Neutrophil (primary cell): ENCODE measurements at regions not wholly inside any gene's neighbourhood (a gene's known extent, or its start where the extent isn't known, plus 50 kb on each side); places are given as distances from the start of the nearest gene placed in this dataset.

ENCODE experiments used
- H3K27ac ChIP-seq: fragments of 200-600 bp; sonication (generic); 2 replicates; pipeline ENCODE4 v1.5.1; 2016; ENCODE audit warnings: mild to moderate bottlenecking, moderate library complexity
- H3K27me3 ChIP-seq: fragments of 200-600 bp; sonication (generic); 2 replicates; pipeline ENCODE4 v1.6.0; 2016; ENCODE audit warnings: mild to moderate bottlenecking
- H3K36me3 ChIP-seq: fragments of 200-600 bp; sonication (generic); 2 replicates; pipeline ENCODE4 v1.5.1; 2017
- H3K4me1 ChIP-seq, 2 experiments: fragments of 200-600 bp in 1 of 2; sonication (generic) in 1 of 2; 1 replicate in 1 of 2; 2 replicates in 1 of 2; pipeline versions ENCODE4 v1.5.1 to v1.6.1; 2013 to 2016; ENCODE audit warnings: low read depth in 1 of 2, low read length in 1 of 2, mild to moderate bottlenecking in 1 of 2, moderate library complexity in 1 of 2; ENCODE audit not compliant: control insufficient read depth in 1 of 2, insufficient read depth in 1 of 2
- H3K4me3 ChIP-seq, 2 experiments: fragments of 200-600 bp in 1 of 2; sonication (generic) in 1 of 2; 1 replicate in 1 of 2; 2 replicates in 1 of 2; pipeline ENCODE4 v1.5.1; 2013 to 2016; ENCODE audit warnings: low read depth in 1 of 2, low read length in 1 of 2, mild to moderate bottlenecking in 1 of 2, moderate library complexity in 1 of 2
- H3K9me3 ChIP-seq: fragments of 200-600 bp; sonication (generic); 2 replicates; pipeline ENCODE4 v1.5.1; 2016
- CTCF ChIP-seq: fragments of 200-600 bp; sonication (generic); IDR thresholded peaks from 2 replicates; pipeline ENCODE4 v1.5.1; 2016; ENCODE audit warnings: antibody characterized with exemption

DNA sequence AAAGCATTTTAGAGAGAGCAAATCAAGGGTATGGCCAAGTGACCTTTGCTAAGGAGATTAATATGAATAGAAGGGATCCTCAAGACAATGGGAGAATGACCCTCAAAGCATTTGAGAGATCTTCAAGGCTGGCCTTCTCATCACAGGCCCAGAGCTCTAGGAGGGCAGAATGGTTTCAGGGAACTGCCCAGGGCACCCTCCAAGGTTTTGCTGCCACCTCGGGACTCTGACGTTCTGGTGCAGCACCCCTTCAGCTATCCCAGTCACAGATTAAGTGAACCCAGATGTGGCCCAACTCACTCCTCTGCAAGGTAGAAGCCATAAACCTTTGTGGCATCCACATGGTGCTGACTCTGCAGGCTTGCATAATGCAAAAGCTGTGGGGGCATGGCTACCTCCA lies 209.3 kb downstream of the TLE3 start:
- Histone ChIP-seq H3K4me3 (no peak overlapping the region), H3K4me1 (no peaks in the 10 kb centered on the region), H3K9me3 (no peaks in the 10 kb centered on the region), H3K27ac (no peak overlapping the region), H3K27me3 (peaks cover 27% of the 10 kb centered on the region), H3K36me3 (no peaks in the 10 kb centered on the region)
- TF ChIP-seq CTCF: no peak

DNA sequence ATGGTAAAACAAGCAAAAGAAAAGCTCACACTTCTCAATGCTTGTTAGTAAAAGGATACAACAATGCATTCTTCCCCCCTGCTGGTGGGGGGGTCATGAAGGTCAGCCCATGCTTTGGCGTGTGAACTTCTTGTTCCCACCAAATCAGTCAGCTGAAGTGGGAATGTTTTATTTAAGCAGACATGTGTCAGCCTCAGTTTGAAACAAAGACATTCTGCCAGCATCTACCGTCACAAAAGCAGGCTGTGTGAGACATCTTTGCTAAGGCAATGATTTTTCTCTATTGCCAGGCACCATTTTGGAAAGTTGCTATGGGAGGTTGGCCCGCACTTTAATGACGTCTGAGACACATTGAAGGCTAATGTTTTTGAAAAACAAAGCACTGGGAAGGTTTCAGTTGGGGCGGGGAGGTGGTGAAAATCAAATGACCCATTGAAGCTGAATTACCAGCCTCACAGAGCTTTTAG lies 206.6 kb downstream of the TLE3 start:
- Histone ChIP-seq H3K27ac (no peak overlapping the region), H3K4me3 (no peak overlapping the region), H3K4me1 (peaks cover 7 to 9% of the 10 kb centered on the region in 2 experiments), H3K27me3 (peaks cover 33% of the 10 kb centered on the region), H3K9me3 (no peaks in the 10 kb centered on the region), H3K36me3 (no peaks in the 10 kb centered on the region)
- TF ChIP-seq CTCF: no peak

DNA sequence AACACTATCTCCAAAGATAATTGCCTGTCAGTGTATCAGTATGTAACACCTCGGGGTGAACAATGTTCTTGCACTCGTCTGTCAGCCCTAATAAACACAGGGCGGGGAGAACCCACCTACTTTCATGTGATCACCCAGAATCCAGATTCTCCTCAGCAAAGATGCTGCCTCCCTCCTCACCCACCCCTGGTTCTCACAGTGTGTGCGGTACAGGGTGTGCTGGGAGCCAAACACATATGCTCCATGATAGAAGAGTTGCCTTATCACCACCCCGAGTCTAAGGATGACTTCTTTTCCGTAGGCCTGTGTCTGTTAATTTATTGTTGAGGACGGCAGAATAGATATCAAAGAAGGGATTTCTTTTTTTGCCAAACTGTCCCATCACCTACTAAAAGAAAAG lies 206.1 kb downstream of the TLE3 start:
- no peak overlapping the region for H3K4me3 ChIP-seq
- H3K27me3 ChIP-seq: peaks cover 28% of the 10 kb centered on the region
- H3K36me3 ChIP-seq: no peaks in the 10 kb centered on the region
- no peak overlapping the region for H3K27ac ChIP-seq
- TF ChIP-seq CTCF: no peak
- H3K4me1 ChIP-seq: peaks cover 7 to 10% of the 10 kb centered on the region in 2 experiments
- H3K9me3 ChIP-seq: no peaks in the 10 kb centered on the region

GRCh38 chr15:69892351-69892750 lies 205.4 kb downstream of the TLE3 start:
- Histone ChIP-seq H3K27ac (no peak overlapping the region), H3K36me3 (no peaks in the 10 kb centered on the region), H3K4me3 (no peak overlapping the region), H3K27me3 (peaks cover 22% of the 10 kb centered on the region), H3K4me1 (peaks cover 7 to 10% of the 10 kb centered on the region in 2 experiments), H3K9me3 (no peaks in the 10 kb centered on the region)
- no peak for TF ChIP-seq CTCF

GRCh38 chr15:69893086-69893485 lies 204.6 kb downstream of the TLE3 start:
- TF ChIP-seq CTCF: no peak
- peaks cover 21% of the 10 kb centered on the region for H3K27me3 ChIP-seq
- peaks cover 7 to 10% of the 10 kb centered on the region in 2 experiments for H3K4me1 ChIP-seq
- H3K9me3 ChIP-seq: no peaks in the 10 kb centered on the region
- no peaks in the 10 kb centered on the region for H3K36me3 ChIP-seq
- no peak overlapping the region for H3K4me3 ChIP-seq
- H3K27ac ChIP-seq: no peak overlapping the region

GRCh38 chr15:69893863-69894262 lies 203.9 kb downstream of the TLE3 start:
- H3K27ac ChIP-seq: no peak overlapping the region
- H3K36me3 ChIP-seq: no peaks in the 10 kb centered on the region
- no peak for TF ChIP-seq CTCF
- H3K27me3 ChIP-seq: peaks cover 21% of the 10 kb centered on the region
- H3K4me1 ChIP-seq: peaks cover 7 to 10% of the 10 kb centered on the region in 2 experiments
- no peak overlapping the region for H3K4me3 ChIP-seq
- no peaks in the 10 kb centered on the region for H3K9me3 ChIP-seq
